CD4-positive, CD25-positive, alpha-beta regulatory T cell (primary cell): ENCODE measurements at regions not wholly inside any gene's neighbourhood (a gene's known extent, or its start where the extent isn't known, plus 50 kb on each side); places are given as distances from the start of the nearest gene placed in this dataset.
"Not testable (repeated sequence)": the region's sequence is repeated elsewhere in the genome, so short reads cannot be mapped to it uniquely, and the experiment has no call there.

Experiments
- ATAC-seq, 2 donors: fragments of 150-1000 bp; cut with Tn5 transposase; one replicate each; pipeline ENCODE4 v1.10.0; 2021; ENCODE audit warnings: low read depth in 2 of 2, moderate number of reproducible peaks in 2 of 2, moderate library complexity in 1 of 2
- DNase-seq, 3 donors: peaks; one replicate each; pipeline versions ENCODE4 v3.0.0 to v3.0.0-alpha.2; 2012 to 2022; ENCODE audit warnings: mixed read lengths in 1 of 3
- H3K27ac ChIP-seq: one replicate; pipeline ENCODE4 v1.7.0; 2013; ENCODE audit warnings: mild to moderate bottlenecking, low read length; ENCODE audit not compliant: insufficient read depth, poor library complexity, severe bottlenecking
- H3K27me3 ChIP-seq: one replicate; pipeline ENCODE4 v1.7.0; 2013; ENCODE audit warnings: low read length; ENCODE audit not compliant: control insufficient read depth, insufficient read depth
- H3K36me3 ChIP-seq: one replicate; pipeline ENCODE4 v1.7.0; 2013; ENCODE audit warnings: mild to moderate bottlenecking, low read length, moderate library complexity; ENCODE audit not compliant: control insufficient read depth, insufficient read depth
- H3K4me1 ChIP-seq: 2 replicates; pipeline ENCODE4 v1.7.0; 2013; ENCODE audit warnings: mild to moderate bottlenecking, low read length; ENCODE audit not compliant: insufficient read depth, control insufficient read depth, poor library complexity, severe bottlenecking
- H3K4me3 ChIP-seq: one replicate; pipeline ENCODE4 v1.7.0; 2013; ENCODE audit warnings: low read depth, mild to moderate bottlenecking, low read length, moderate library complexity
- H3K9me3 ChIP-seq, 2 experiments: 1 replicate in 1 of 2; 2 replicates in 1 of 2; pipeline ENCODE4 v1.7.0; 2013; ENCODE audit warnings: low read length in 2 of 2, mild to moderate bottlenecking in 1 of 2, moderate library complexity in 1 of 2; ENCODE audit not compliant: control insufficient read depth in 2 of 2
- H3K27ac Mint-ChIP-seq, 3 donors: one replicate each; pipeline ENCODE4 v1.8.0; 2020 to 2022; ENCODE audit warnings: mild to moderate bottlenecking in 3 of 3, mixed read lengths in 3 of 3, moderate library complexity in 2 of 3
- H3K27me3 Mint-ChIP-seq: one replicate; pipeline ENCODE4 v1.8.0; 2022; ENCODE audit warnings: mild to moderate bottlenecking, mixed read lengths
- H3K36me3 Mint-ChIP-seq: one replicate; pipeline ENCODE4 v1.8.0; 2020; ENCODE audit warnings: mixed read lengths
- H3K4me1 Mint-ChIP-seq, 4 donors: one replicate each; pipeline ENCODE4 v1.8.0; 2020 to 2022; ENCODE audit warnings: mixed read lengths in 4 of 4, mild to moderate bottlenecking in 1 of 4
- H3K4me3 Mint-ChIP-seq, 4 donors: one replicate each; pipeline ENCODE4 v1.8.0; 2020 to 2022; ENCODE audit warnings: mild to moderate bottlenecking in 4 of 4, mixed read lengths in 4 of 4, moderate library complexity in 3 of 4
- H3K9me3 Mint-ChIP-seq, 7 donors: one replicate each; pipeline ENCODE4 v1.8.0; 2020 to 2022; ENCODE audit warnings: mixed read lengths in 7 of 7, mild to moderate bottlenecking in 3 of 7, moderate library complexity in 2 of 7

GRCh38 chr2:64924170-64924934, 64.8 kb upstream of the SLC1A4 start:
- peaks cover 3% of the 10 kb centered on the region for H3K4me1 ChIP-seq
- Mint-ChIP-seq H3K9me3 (peaks cover 0 to 9% (median 2%) of the 10 kb centered on the region in 7 donors), H3K27me3 (no peaks in the 10 kb centered on the region), H3K4me3 (peak overlapping the region in 1 of 4 donors; percentile 12), H3K36me3 (peaks cover 4% of the 10 kb centered on the region), H3K27ac (peak overlapping the region in 1 of 3 donors; percentile 22), H3K4me1 (peaks cover 0 to 8% (median under 1%) of the 10 kb centered on the region in 4 donors)
- ATAC-seq: no peak
- no peaks in the 10 kb centered on the region for H3K9me3 ChIP-seq
- no peak overlapping the region for H3K4me3 ChIP-seq
- H3K36me3 ChIP-seq: no peaks in the 10 kb centered on the region
- no peak overlapping the region for H3K27ac ChIP-seq
- no peak for DNase-seq
- no peaks in the 10 kb centered on the region for H3K27me3 ChIP-seq

GRCh38 chr2:64925930-64926722, 63.1 kb upstream of the SLC1A4 start:
- not testable (repeated sequence) for ATAC-seq, H3K36me3 ChIP-seq, H3K9me3 Mint-ChIP-seq, H3K9me3 ChIP-seq, H3K27me3 Mint-ChIP-seq, H3K4me1 ChIP-seq, DNase-seq, H3K4me3 ChIP-seq, H3K4me1 Mint-ChIP-seq, H3K27me3 ChIP-seq, H3K27ac ChIP-seq, H3K36me3 Mint-ChIP-seq, H3K4me3 Mint-ChIP-seq
- H3K27ac Mint-ChIP-seq: peak overlapping the region in 1 of 3 donors; percentile 53

- ATAC-seq: no peak
- no peak for DNase-seq
- H3K27me3 ChIP-seq: no peaks in the 10 kb centered on the region
- no peak overlapping the region for H3K27ac ChIP-seq
- peaks cover 0 to 7% (median 0%) of the 10 kb centered on the region in 4 donors for H3K4me1 Mint-ChIP-seq
- no peak overlapping the region for H3K4me3 Mint-ChIP-seq
- H3K4me1 ChIP-seq: no peaks in the 10 kb centered on the region
- H3K36me3 Mint-ChIP-seq: peaks cover 4% of the 10 kb centered on the region
- no peak overlapping the region for H3K27ac Mint-ChIP-seq
- no peaks in the 10 kb centered on the region for H3K27me3 Mint-ChIP-seq
- no peak overlapping the region for H3K4me3 ChIP-seq
- no peaks in the 10 kb centered on the region for H3K9me3 ChIP-seq
- H3K36me3 ChIP-seq: no peaks in the 10 kb centered on the region
- H3K9me3 Mint-ChIP-seq: peaks cover 0 to 9% (median 2%) of the 10 kb centered on the region in 7 donors
These were observed 60.4 kb upstream of the SLC1A4 start for GRCh38 chr2:64928813-64929212.

- H3K4me1 ChIP-seq: no peaks in the 10 kb centered on the region
- H3K4me1 Mint-ChIP-seq: peaks cover 0 to 7% (median 0%) of the 10 kb centered on the region in 4 donors
- H3K36me3 Mint-ChIP-seq: peaks cover 4% of the 10 kb centered on the region
- peaks cover 0 to 9% (median 2%) of the 10 kb centered on the region in 7 donors for H3K9me3 Mint-ChIP-seq
- no peaks in the 10 kb centered on the region for H3K9me3 ChIP-seq
- H3K27ac ChIP-seq: no peak overlapping the region
- no peaks in the 10 kb centered on the region for H3K27me3 Mint-ChIP-seq
- no peaks in the 10 kb centered on the region for H3K27me3 ChIP-seq
- no peak overlapping the region for H3K4me3 Mint-ChIP-seq
- no peak overlapping the region for H3K27ac Mint-ChIP-seq
- ATAC-seq (no peak), DNase-seq (no peak)
- no peaks in the 10 kb centered on the region for H3K36me3 ChIP-seq
- no peak overlapping the region for H3K4me3 ChIP-seq
These were observed 59.9 kb upstream of the SLC1A4 start for GRCh38 chr2:64929333-64929732.

- H3K36me3 ChIP-seq: no peaks in the 10 kb centered on the region
- H3K4me3 ChIP-seq: no peak overlapping the region
- H3K27ac ChIP-seq: no peak overlapping the region
- H3K27me3 ChIP-seq: no peaks in the 10 kb centered on the region
- H3K36me3 Mint-ChIP-seq: peaks cover 4% of the 10 kb centered on the region
- no peak for ATAC-seq
- H3K4me1 ChIP-seq: no peaks in the 10 kb centered on the region
- peaks cover 0 to 9% (median 2%) of the 10 kb centered on the region in 7 donors for H3K9me3 Mint-ChIP-seq
- no peak overlapping the region for H3K4me3 Mint-ChIP-seq
- H3K27me3 Mint-ChIP-seq: no peaks in the 10 kb centered on the region
- no peak overlapping the region for H3K27ac Mint-ChIP-seq
- no peak for DNase-seq
- H3K4me1 Mint-ChIP-seq: peaks cover 0 to 7% (median 0%) of the 10 kb centered on the region in 4 donors
- no peaks in the 10 kb centered on the region for H3K9me3 ChIP-seq
These were observed 58.9 kb upstream of the SLC1A4 start for GRCh38 chr2:64930258-64930671.

- no peak overlapping the region for H3K4me3 ChIP-seq
- Mint-ChIP-seq H3K9me3 (peaks cover 0 to 4% (median 0%) of the 10 kb centered on the region in 7 donors), H3K4me3 (no peak overlapping the region), H3K4me1 (peaks cover 0 to 7% (median 0%) of the 10 kb centered on the region in 4 donors), H3K36me3 (peaks cover 4% of the 10 kb centered on the region), H3K27me3 (no peaks in the 10 kb centered on the region), H3K27ac (peak overlapping the region in 1 of 3 donors; percentile 12)
- H3K9me3 ChIP-seq: no peaks in the 10 kb centered on the region
- H3K27ac ChIP-seq: no peak overlapping the region
- DNase-seq: no peak
- no peaks in the 10 kb centered on the region for H3K36me3 ChIP-seq
- ATAC-seq: no peak
- no peaks in the 10 kb centered on the region for H3K27me3 ChIP-seq
- H3K4me1 ChIP-seq: no peaks in the 10 kb centered on the region
These were observed 57.7 kb upstream of the SLC1A4 start for GRCh38 chr2:64931246-64932115.

- ATAC-seq: no peak
- Mint-ChIP-seq H3K9me3 (peaks cover 0 to 4% (median 0%) of the 10 kb centered on the region in 7 donors), H3K4me3 (no peak overlapping the region), H3K27me3 (no peaks in the 10 kb centered on the region), H3K27ac (no peak overlapping the region), H3K36me3 (peaks cover 4% of the 10 kb centered on the region), H3K4me1 (peaks cover 0 to 7% (median 0%) of the 10 kb centered on the region in 4 donors)
- no peaks in the 10 kb centered on the region for H3K36me3 ChIP-seq
- no peak for DNase-seq
- no peaks in the 10 kb centered on the region for H3K4me1 ChIP-seq
- no peaks in the 10 kb centered on the region for H3K9me3 ChIP-seq
- no peak overlapping the region for H3K4me3 ChIP-seq
- H3K27me3 ChIP-seq: no peaks in the 10 kb centered on the region
- no peak overlapping the region for H3K27ac ChIP-seq
These were observed 57.2 kb upstream of the SLC1A4 start for GRCh38 chr2:64932116-64932370.
